Neural cell (in vitro differentiated cells): ENCODE measurements at regions not wholly inside any gene's neighbourhood (a gene's known extent, or its start where the extent isn't known, plus 50 kb on each side); places are given as distances from the start of the nearest gene placed in this dataset.

ENCODE experiments used
- H2AFZ ChIP-seq: fragments of 200-600, 300-800 bp; sonication (generic), shearing (Covaris generic); 2 replicates; pipeline ENCODE4 v1.6.0; 2014; ENCODE audit warnings: low read depth, mild to moderate bottlenecking, antibody characterized with exemption, low read length, moderate library complexity
- H3F3A ChIP-seq: fragments of 200-600 bp; shearing (Covaris generic); 2 replicates; pipeline ENCODE4 v1.6.1; 2016; ENCODE audit warnings: mild to moderate bottlenecking, moderate library complexity, mixed read lengths, antibody characterized with exemption, low read length; ENCODE audit not compliant: insufficient read depth, poor library complexity, severe bottlenecking
- H3K27ac ChIP-seq: fragments of 200-600, 300-800 bp; sonication (generic), shearing (Covaris generic); 2 replicates; pipeline ENCODE4 v1.5.1; 2014; ENCODE audit warnings: mild to moderate bottlenecking, low read length, moderate library complexity
- H3K27me3 ChIP-seq: fragments of 300-800, 200-600 bp; sonication (generic), shearing (Covaris generic); 2 replicates; pipeline ENCODE4 v1.6.0; 2014; ENCODE audit warnings: mild to moderate bottlenecking, low read depth, low read length, moderate library complexity; ENCODE audit not compliant: insufficient read depth
- H3K36me3 ChIP-seq: fragments of 300-800, 200-600 bp; sonication (generic), shearing (Covaris generic); 2 replicates; pipeline ENCODE4 v1.5.1; 2014; ENCODE audit warnings: mild to moderate bottlenecking, antibody characterized with exemption, low read length, moderate library complexity; ENCODE audit not compliant: insufficient read depth
- H3K4me2 ChIP-seq: fragments of 300-800, 200-600 bp; sonication (generic), shearing (Covaris generic); 2 replicates; pipeline ENCODE4 v1.6.0; 2014; ENCODE audit warnings: mild to moderate bottlenecking, low read length
- H3K4me3 ChIP-seq: fragments of 300-800, 200-600 bp; sonication (generic), shearing (Covaris generic); 2 replicates; pipeline ENCODE4 v1.5.1; 2014; ENCODE audit warnings: mild to moderate bottlenecking, low read length, moderate library complexity
- H3K79me2 ChIP-seq: fragments of 200-600 bp; shearing (Covaris generic); replicated peaks from 2 replicates; pipeline ENCODE4 v1.6.0; 2014; ENCODE audit warnings: mild to moderate bottlenecking, low read length, moderate library complexity; ENCODE audit not compliant: insufficient read depth
- H3K9ac ChIP-seq: fragments of 300-800, 200-600 bp; sonication (generic), shearing (Covaris generic); 2 replicates; pipeline ENCODE4 v1.6.1; 2016; ENCODE audit warnings: mild to moderate bottlenecking, low read length, mixed read lengths
- H3K9me2 ChIP-seq: fragments of 200-600 bp; shearing (Covaris generic); 2 replicates; pipeline ENCODE4 v1.6.1; 2016; ENCODE audit warnings: mild to moderate bottlenecking, low read length, mixed read lengths; ENCODE audit not compliant: insufficient read depth
- H3K9me3 ChIP-seq: fragments of 200-600, 300-800 bp; sonication (generic), shearing (Covaris generic); 2 replicates; pipeline ENCODE4 v1.6.1; 2016; ENCODE audit warnings: mild to moderate bottlenecking, mixed run types, low read length, moderate library complexity, mixed read lengths
- H4K20me1 ChIP-seq: fragments of 200-600 bp; shearing (Covaris generic); 2 replicates; pipeline ENCODE4 v1.6.1; 2016; ENCODE audit warnings: mild to moderate bottlenecking, mixed run types; ENCODE audit not compliant: insufficient read depth
- EP300 ChIP-seq: fragments of 450-650 bp; conservative IDR thresholded peaks from 2 replicates; pipeline ENCODE4 v1.6.1; 2014; ENCODE audit warnings: antibody characterized with exemption, mild to moderate bottlenecking, moderate library complexity; ENCODE audit not compliant: poor library complexity, severe bottlenecking
- EZH2 ChIP-seq: fragments of 200-600, 300-800 bp; shearing (Covaris generic), sonication (generic); IDR thresholded peaks from 2 replicates; pipeline ENCODE4 v1.6.1; 2014; ENCODE audit warnings: antibody characterized with exemption, low read length, borderline replicate concordance, mild to moderate bottlenecking; ENCODE audit not compliant: insufficient read depth, poor library complexity, severe bottlenecking
- MXI1 ChIP-seq: fragments of 450-650 bp; conservative IDR thresholded peaks from 2 replicates; pipeline ENCODE4 v1.6.1; 2014; ENCODE audit warnings: antibody characterized with exemption, mild to moderate bottlenecking; ENCODE audit not compliant: poor library complexity, severe bottlenecking
- POLR2AphosphoS5 ChIP-seq: IDR thresholded peaks from 2 replicates; pipeline ENCODE4 v1.6.1; 2012
- RAD21 ChIP-seq: fragments of 450-650 bp; conservative IDR thresholded peaks from 2 replicates; pipeline ENCODE4 v1.6.1; 2014; ENCODE audit warnings: antibody characterized with exemption, mild to moderate bottlenecking, moderate library complexity
- SMC3 ChIP-seq: fragments of 450-650 bp; conservative IDR thresholded peaks from 2 replicates; pipeline ENCODE4 v1.6.1; 2014; ENCODE audit warnings: antibody characterized with exemption, mild to moderate bottlenecking, moderate library complexity; ENCODE audit not compliant: poor library complexity
- TAF1 ChIP-seq: IDR thresholded peaks from 2 replicates; pipeline ENCODE4 v1.6.1; 2012; ENCODE audit warnings: low read depth
- TF ChIP-seq, protein P1 (sequence below): IDR thresholded peaks from 2 replicates; pipeline ENCODE4 v1.6.1; 2012; ENCODE audit warnings: borderline replicate concordance
- TF ChIP-seq, protein P2 (sequence below): fragments of 450-650 bp; IDR thresholded peaks from 2 replicates; pipeline ENCODE4 v1.5.1; 2014; ENCODE audit warnings: antibody characterized with exemption, mild to moderate bottlenecking, moderate library complexity; ENCODE audit not compliant: poor library complexity, severe bottlenecking

DNA sequence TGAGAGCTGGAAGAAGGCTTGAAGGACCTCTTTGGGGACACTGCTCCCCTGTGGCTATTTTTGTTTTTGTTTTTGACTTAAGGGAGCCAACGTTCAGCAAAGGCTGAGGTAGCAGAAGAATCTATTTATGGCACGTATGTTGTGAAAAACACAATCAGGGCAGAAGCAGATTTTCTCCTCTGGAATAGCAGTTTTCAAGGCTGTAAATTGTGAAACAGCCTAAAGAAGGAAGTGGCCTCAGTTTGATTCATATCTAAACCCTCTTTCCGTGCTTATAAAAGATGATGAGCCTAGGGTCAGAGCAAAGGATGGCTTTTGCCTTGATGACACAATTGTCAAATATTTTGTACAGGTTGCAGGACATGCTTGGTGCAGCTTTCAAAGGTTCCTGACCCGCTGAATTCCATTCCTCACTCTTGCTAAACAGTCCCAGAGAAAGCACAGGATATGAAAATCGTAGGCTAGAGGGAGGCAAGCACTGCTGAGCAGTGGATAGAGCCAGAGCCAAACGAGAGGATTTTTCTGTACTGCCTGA is 106.2 kb upstream of the DLX2 start:
- Histone ChIP-seq H3K9ac (no peak overlapping the region), H3K27ac (no peak overlapping the region), H3K9me2 (no peaks in the 10 kb centered on the region), H3F3A (no peaks in the 10 kb centered on the region), H4K20me1 (no peaks in the 10 kb centered on the region), H3K9me3 (no peaks in the 10 kb centered on the region), H2AFZ (no peak overlapping the region), H3K27me3 (no peaks in the 10 kb centered on the region), H3K79me2 (no peaks in the 10 kb centered on the region), H3K36me3 (no peaks in the 10 kb centered on the region), H3K4me3 (no peak overlapping the region), H3K4me2 (no peak overlapping the region)
- TF ChIP-seq SMC3 (no peak), MXI1 (no peak), POLR2AphosphoS5 (no peak), EP300 (no peak), RAD21 (no peak), EZH2 (no peak), TAF1 (no peak)
- TF ChIP-seq, protein P1, sequence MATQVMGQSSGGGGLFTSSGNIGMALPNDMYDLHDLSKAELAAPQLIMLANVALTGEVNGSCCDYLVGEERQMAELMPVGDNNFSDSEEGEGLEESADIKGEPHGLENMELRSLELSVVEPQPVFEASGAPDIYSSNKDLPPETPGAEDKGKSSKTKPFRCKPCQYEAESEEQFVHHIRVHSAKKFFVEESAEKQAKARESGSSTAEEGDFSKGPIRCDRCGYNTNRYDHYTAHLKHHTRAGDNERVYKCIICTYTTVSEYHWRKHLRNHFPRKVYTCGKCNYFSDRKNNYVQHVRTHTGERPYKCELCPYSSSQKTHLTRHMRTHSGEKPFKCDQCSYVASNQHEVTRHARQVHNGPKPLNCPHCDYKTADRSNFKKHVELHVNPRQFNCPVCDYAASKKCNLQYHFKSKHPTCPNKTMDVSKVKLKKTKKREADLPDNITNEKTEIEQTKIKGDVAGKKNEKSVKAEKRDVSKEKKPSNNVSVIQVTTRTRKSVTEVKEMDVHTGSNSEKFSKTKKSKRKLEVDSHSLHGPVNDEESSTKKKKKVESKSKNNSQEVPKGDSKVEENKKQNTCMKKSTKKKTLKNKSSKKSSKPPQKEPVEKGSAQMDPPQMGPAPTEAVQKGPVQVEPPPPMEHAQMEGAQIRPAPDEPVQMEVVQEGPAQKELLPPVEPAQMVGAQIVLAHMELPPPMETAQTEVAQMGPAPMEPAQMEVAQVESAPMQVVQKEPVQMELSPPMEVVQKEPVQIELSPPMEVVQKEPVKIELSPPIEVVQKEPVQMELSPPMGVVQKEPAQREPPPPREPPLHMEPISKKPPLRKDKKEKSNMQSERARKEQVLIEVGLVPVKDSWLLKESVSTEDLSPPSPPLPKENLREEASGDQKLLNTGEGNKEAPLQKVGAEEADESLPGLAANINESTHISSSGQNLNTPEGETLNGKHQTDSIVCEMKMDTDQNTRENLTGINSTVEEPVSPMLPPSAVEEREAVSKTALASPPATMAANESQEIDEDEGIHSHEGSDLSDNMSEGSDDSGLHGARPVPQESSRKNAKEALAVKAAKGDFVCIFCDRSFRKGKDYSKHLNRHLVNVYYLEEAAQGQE = no peak
- TF ChIP-seq, protein P2, sequence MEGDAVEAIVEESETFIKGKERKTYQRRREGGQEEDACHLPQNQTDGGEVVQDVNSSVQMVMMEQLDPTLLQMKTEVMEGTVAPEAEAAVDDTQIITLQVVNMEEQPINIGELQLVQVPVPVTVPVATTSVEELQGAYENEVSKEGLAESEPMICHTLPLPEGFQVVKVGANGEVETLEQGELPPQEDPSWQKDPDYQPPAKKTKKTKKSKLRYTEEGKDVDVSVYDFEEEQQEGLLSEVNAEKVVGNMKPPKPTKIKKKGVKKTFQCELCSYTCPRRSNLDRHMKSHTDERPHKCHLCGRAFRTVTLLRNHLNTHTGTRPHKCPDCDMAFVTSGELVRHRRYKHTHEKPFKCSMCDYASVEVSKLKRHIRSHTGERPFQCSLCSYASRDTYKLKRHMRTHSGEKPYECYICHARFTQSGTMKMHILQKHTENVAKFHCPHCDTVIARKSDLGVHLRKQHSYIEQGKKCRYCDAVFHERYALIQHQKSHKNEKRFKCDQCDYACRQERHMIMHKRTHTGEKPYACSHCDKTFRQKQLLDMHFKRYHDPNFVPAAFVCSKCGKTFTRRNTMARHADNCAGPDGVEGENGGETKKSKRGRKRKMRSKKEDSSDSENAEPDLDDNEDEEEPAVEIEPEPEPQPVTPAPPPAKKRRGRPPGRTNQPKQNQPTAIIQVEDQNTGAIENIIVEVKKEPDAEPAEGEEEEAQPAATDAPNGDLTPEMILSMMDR = no peak

DNA sequence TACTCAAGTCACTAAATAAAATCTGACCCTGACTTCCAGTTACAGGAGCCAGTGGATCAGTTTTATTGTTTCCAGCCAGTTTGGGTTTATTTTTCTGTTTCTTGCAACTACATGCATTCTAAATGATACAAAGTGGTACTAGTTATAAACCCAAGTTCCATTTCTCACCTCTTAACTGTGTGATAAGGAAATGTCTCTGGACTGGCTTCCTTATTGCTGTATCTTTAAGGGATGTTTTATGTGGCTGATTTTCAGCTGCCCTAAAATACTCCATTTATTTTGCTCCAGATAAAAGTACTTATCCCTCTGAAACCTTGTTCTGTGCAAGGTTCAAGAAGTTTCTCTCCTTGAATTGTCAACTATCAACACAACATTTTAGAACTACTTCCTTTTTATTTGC is 107.9 kb upstream of the DLX2 start:
- Histone ChIP-seq H3K36me3 (no peaks in the 10 kb centered on the region), H4K20me1 (no peaks in the 10 kb centered on the region), H3K79me2 (no peaks in the 10 kb centered on the region), H3F3A (no peaks in the 10 kb centered on the region), H3K9ac (no peak overlapping the region), H2AFZ (no peak overlapping the region), H3K4me3 (no peak overlapping the region), H3K9me3 (no peaks in the 10 kb centered on the region), H3K4me2 (no peak overlapping the region), H3K27me3 (no peaks in the 10 kb centered on the region), H3K27ac (no peak overlapping the region), H3K9me2 (no peaks in the 10 kb centered on the region)
- TF ChIP-seq, protein P2 = no peak
- TF ChIP-seq POLR2AphosphoS5 (no peak), MXI1 (no peak), EP300 (no peak), EZH2 (no peak)
- TF ChIP-seq, protein P1 = no peak
